Smooth muscle cell (in vitro differentiated cells): ENCODE measurements at regions not wholly inside any gene's neighbourhood (a gene's known extent, or its start where the extent isn't known, plus 50 kb on each side); places are given as distances from the start of the nearest gene placed in this dataset.

Source experiments
- DNase-seq: peaks from one replicate; lab custom pipeline; 2025; ENCODE audit not compliant: unreplicated experiment; lab: John Stamatoyannopoulos, UW
- H2AFZ ChIP-seq: fragments of 200-600 bp; sonication (generic); 2 replicates; pipeline ENCODE4 v1.6.0; 2016; ENCODE audit warnings: antibody characterized with exemption, low read depth, mild to moderate bottlenecking
- H3F3A ChIP-seq: fragments of 200-600 bp; sonication (generic); 2 replicates; pipeline ENCODE4 v1.6.0; 2017; ENCODE audit warnings: antibody characterized with exemption, low read depth
- H3K27ac ChIP-seq: fragments of 200-600 bp; sonication (generic); 2 replicates; pipeline ENCODE4 v1.5.1; 2016; ENCODE audit warnings: low read depth, mild to moderate bottlenecking
- H3K27me3 ChIP-seq: fragments of 200-600 bp; sonication (generic); 2 replicates; pipeline ENCODE4 v1.6.1; 2016; ENCODE audit warnings: low read depth, mild to moderate bottlenecking
- H3K36me3 ChIP-seq: fragments of 200-600 bp; sonication (generic); 2 replicates; pipeline ENCODE4 v1.5.1; 2016; ENCODE audit warnings: low read depth
- H3K4me1 ChIP-seq: fragments of 200-600 bp; sonication (generic); 2 replicates; pipeline ENCODE4 v1.5.1; 2016; ENCODE audit warnings: low read depth
- H3K4me2 ChIP-seq: fragments of 200-600 bp; sonication (generic); 2 replicates; pipeline ENCODE4 v1.6.0; 2016; ENCODE audit warnings: mild to moderate bottlenecking
- H3K4me3 ChIP-seq: fragments of 200-600 bp; sonication (generic); 2 replicates; pipeline ENCODE4 v1.5.1; 2016; ENCODE audit warnings: mild to moderate bottlenecking
- H3K79me2 ChIP-seq: fragments of 200-600 bp; sonication (generic); 2 replicates; pipeline ENCODE4 v1.6.0; 2016; ENCODE audit warnings: low read depth, mild to moderate bottlenecking
- H3K9ac ChIP-seq: fragments of 200-600 bp; sonication (generic); 2 replicates; pipeline ENCODE4 v1.6.0; 2016; ENCODE audit warnings: low read depth
- H3K9me3 ChIP-seq: fragments of 200-600 bp; sonication (generic); replicated peaks from 2 replicates; pipeline ENCODE4 v1.5.1; 2016; ENCODE audit warnings: low read depth
- H4K20me1 ChIP-seq: fragments of 200-600 bp; sonication (generic); 2 replicates; pipeline ENCODE4 v1.6.0; 2016; ENCODE audit warnings: low read depth
- WGBS: methylation state at CpG from one replicate; pipeline ENCODE4 v1.1.7; 2016; ENCODE audit warnings: low lambda C conversion rate; 5-methylcytosine and 5-hydroxymethylcytosine counted together
- TF ChIP-seq, protein P1 (sequence below): fragments of 200-600 bp; sonication (generic); IDR thresholded peaks from 2 replicates; pipeline ENCODE4 v1.5.1; 2017; ENCODE audit warnings: borderline replicate concordance, mild to moderate bottlenecking, antibody characterized with exemption; ENCODE audit not compliant: insufficient read depth, poor library complexity, severe bottlenecking

DNA sequence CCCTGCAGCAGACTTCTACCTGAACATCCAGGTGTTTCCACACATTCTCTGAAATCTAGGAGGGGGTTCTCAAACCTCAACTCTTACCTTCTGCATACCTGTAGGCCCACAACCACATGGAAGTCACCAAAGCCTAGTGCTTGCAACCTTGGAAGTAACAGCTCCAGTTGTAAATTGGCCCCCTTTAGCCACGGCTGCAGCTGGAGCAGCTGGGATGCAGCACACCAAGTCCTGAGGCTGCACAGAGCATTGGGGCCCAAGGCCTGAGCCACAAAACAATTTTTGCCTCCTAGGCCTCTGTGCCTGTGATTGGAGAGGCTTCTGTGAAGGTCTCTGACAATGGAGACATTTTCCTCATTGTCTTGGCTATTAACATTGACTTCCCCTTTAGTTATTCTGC is 772.4 kb upstream of the INTU start:
- H2AFZ ChIP-seq: no peak overlapping the region
- WGBS: 100% methylated on average over 1 of the region's 1 CpG

DNA sequence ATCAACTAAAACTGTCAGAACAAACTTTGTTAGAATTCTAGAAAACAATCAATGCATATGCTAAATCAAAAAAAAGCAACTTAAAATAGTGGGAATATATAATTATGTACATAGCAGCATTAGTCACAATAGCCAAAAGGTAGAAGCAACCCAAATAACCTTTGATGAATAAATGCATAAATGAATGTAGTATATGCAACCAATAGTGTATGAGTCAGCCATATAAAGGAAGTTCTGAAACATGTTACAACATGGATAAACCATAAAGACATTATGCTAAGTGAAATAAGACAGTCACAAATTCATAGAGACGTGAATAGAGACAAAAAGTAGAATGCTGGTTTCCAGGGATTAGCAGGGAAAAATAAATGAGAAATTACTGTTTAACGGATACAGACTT is 762.8 kb upstream of the INTU start:
- Histone ChIP-seq H3K27ac (no peak overlapping the region), H3F3A (no peaks in the 10 kb centered on the region), H3K9me3 (no peaks in the 10 kb centered on the region), H3K36me3 (no peaks in the 10 kb centered on the region), H3K27me3 (no peaks in the 10 kb centered on the region), H3K4me3 (no peak overlapping the region), H2AFZ (no peak overlapping the region), H3K4me2 (no peak overlapping the region), H3K79me2 (no peaks in the 10 kb centered on the region), H4K20me1 (no peaks in the 10 kb centered on the region), H3K9ac (no peak overlapping the region), H3K4me1 (no peaks in the 10 kb centered on the region)
- WGBS: 94% methylated on average over 2 of the region's 2 CpGs
- DNase-seq: no peak
- TF ChIP-seq, protein P1, sequence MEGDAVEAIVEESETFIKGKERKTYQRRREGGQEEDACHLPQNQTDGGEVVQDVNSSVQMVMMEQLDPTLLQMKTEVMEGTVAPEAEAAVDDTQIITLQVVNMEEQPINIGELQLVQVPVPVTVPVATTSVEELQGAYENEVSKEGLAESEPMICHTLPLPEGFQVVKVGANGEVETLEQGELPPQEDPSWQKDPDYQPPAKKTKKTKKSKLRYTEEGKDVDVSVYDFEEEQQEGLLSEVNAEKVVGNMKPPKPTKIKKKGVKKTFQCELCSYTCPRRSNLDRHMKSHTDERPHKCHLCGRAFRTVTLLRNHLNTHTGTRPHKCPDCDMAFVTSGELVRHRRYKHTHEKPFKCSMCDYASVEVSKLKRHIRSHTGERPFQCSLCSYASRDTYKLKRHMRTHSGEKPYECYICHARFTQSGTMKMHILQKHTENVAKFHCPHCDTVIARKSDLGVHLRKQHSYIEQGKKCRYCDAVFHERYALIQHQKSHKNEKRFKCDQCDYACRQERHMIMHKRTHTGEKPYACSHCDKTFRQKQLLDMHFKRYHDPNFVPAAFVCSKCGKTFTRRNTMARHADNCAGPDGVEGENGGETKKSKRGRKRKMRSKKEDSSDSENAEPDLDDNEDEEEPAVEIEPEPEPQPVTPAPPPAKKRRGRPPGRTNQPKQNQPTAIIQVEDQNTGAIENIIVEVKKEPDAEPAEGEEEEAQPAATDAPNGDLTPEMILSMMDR: no peak

More for the DNA sequence above, 772.4 kb upstream of the INTU start:
- Histone ChIP-seq H3K9ac (no peak overlapping the region), H4K20me1 (no peaks in the 10 kb centered on the region), H3K36me3 (no peaks in the 10 kb centered on the region), H3K79me2 (no peaks in the 10 kb centered on the region), H3K27me3 (no peaks in the 10 kb centered on the region), H3F3A (no peaks in the 10 kb centered on the region), H3K4me2 (no peak overlapping the region), H3K4me1 (no peaks in the 10 kb centered on the region), H3K4me3 (no peak overlapping the region), H3K27ac (no peak overlapping the region), H3K9me3 (no peaks in the 10 kb centered on the region)
- DNase-seq: no peak
- TF ChIP-seq, protein P1: no peak

DNA sequence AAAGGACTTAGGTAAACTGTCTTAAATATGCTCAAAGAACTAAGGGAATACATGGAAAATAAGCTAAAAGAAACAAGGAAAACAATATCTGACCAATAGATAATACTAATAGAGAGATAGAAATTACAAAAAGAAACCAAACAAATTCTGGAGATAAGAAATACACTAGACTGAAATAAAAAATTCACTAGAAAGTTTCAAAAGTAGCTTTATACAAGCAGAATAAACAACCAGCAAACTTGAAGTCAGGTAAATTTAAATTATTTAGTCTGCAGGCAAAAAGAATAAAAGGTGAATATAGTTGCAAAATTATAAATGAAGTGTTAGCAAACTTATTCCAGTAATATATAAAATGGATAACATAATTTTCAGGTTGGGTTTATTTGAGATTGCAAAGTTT is 760.9 kb upstream of the INTU start:
- Histone ChIP-seq H3K36me3 (no peaks in the 10 kb centered on the region), H3F3A (no peaks in the 10 kb centered on the region), H4K20me1 (no peaks in the 10 kb centered on the region), H3K79me2 (no peaks in the 10 kb centered on the region), H3K27ac (no peak overlapping the region), H3K27me3 (no peaks in the 10 kb centered on the region), H2AFZ (no peak overlapping the region), H3K4me1 (no peaks in the 10 kb centered on the region), H3K4me3 (no peak overlapping the region), H3K4me2 (no peak overlapping the region), H3K9ac (no peak overlapping the region), H3K9me3 (no peaks in the 10 kb centered on the region)
- TF ChIP-seq, protein P1: no peak
- DNase-seq: no peak

DNA sequence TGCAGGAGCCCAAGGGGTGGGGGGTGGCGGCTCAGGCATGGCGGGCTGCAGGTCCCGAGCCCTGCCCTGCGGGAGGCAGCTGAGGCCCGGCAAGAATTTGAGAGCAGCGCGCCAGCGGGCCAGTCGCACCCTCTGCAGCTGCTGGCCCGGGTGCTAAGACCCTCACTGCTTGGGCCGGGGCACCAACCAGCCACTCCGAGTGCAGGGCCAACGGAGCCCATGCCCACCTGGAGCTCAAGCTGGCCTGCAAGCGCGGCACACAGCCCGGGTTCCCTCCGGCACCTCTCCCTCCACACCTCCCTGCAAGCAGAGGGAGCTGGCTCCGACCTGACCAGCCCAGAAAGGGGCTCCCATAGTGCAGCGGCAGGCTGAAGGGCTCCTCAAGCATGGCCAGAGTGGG is 758.2 kb upstream of the INTU start:
- Histone ChIP-seq H3K4me2 (no peak overlapping the region), H3K36me3 (no peaks in the 10 kb centered on the region), H3K27ac (no peak overlapping the region), H3K9me3 (no peaks in the 10 kb centered on the region), H2AFZ (no peak overlapping the region), H3K9ac (no peak overlapping the region), H3K27me3 (no peaks in the 10 kb centered on the region), H3K4me1 (no peaks in the 10 kb centered on the region), H3F3A (no peaks in the 10 kb centered on the region), H4K20me1 (no peaks in the 10 kb centered on the region), H3K4me3 (no peak overlapping the region), H3K79me2 (no peaks in the 10 kb centered on the region)
- TF ChIP-seq, protein P1: no peak
- WGBS: 95% methylated on average over 11 of the region's 19 CpGs
- no peak for DNase-seq
